Breast epithelium (tissue), 3 donors: ENCODE measurements at regions not wholly inside any gene's neighbourhood (a gene's known extent, or its start where the extent isn't known, plus 50 kb on each side); places are given as distances from the start of the nearest gene placed in this dataset.

ENCODE experiments used
- CTCF ChIP-seq, 3 donors: fragments of 450-650 bp; IDR thresholded peaks; one replicate each; pipeline ENCODE4 v1.5.1; 2016 to 2017; ENCODE audit warnings: antibody characterized with exemption in 3 of 3, mild to moderate bottlenecking in 3 of 3, moderate library complexity in 3 of 3
- POLR2A ChIP-seq: fragments of 450-650 bp; IDR thresholded peaks from one replicate; pipeline ENCODE4 v1.6.1; 2016; ENCODE audit warnings: antibody characterized with exemption, mild to moderate bottlenecking, moderate library complexity
- POLR2AphosphoS5 ChIP-seq, 3 donors: sonication (generic); formaldehyde crosslinking; IDR thresholded peaks; one replicate each; pipeline ENCODE4 v1.6.1; 2017; ENCODE audit warnings: antibody characterized with exemption in 3 of 3

GRCh38 chr18:72102412-72102811 lies 441.7 kb downstream of the CBLN2 start:
- TF ChIP-seq CTCF (IDR thresholded peaks at IDR 0.05) = no peak
- TF ChIP-seq POLR2A = no peak
- no peak for TF ChIP-seq POLR2AphosphoS5 (IDR thresholded peaks at IDR 0.05)
